KG1 (cell line): ENCODE measurements at regions not wholly inside any gene's neighbourhood (a gene's known extent, or its start where the extent isn't known, plus 50 kb on each side); places are given as distances from the start of the nearest gene placed in this dataset.

ENCODE experiments used
- DNase-seq: peaks from one replicate; lab custom pipeline; 2025; lab: John Stamatoyannopoulos, UW

DNA sequence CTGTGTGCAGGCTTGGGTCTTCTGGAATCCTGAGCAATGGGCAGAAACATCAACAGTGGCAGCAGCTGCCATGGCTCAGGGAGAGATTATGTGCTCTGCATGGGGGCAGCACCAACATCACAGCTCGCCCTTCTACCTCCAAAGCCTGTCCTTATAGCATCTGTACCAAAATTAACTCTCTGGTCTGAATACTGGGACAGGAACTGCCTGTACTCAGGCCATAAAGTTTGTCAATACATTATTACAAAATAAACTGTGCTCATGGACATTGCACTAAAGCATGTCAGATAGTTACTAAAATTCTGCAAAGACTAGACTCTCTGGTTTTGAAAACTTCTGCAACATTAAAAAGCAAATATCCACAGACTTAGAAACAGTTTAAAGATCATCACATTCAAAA is 91.6 kb downstream of the ZC3H11B start:
- DNase-seq, result no peak

DNA sequence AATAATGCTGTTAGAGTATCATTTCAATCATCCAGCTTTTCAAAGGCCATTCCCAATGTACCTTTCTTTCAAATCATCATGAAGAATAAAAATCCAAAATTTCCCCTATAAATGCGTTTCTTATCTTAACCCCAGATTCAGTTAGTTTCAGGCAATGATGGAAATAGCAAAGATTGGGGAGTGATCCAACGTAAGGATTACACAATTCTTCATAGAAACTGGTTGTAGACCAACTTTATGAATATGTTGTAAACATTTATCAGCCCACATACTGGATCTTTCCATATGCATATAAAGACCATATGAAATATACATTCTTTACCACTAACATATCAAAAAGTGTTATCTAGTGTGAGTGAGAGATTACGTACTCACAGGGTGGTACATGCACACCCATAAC is 92.7 kb downstream of the ZC3H11B start:
- DNase-seq, result no peak

DNA sequence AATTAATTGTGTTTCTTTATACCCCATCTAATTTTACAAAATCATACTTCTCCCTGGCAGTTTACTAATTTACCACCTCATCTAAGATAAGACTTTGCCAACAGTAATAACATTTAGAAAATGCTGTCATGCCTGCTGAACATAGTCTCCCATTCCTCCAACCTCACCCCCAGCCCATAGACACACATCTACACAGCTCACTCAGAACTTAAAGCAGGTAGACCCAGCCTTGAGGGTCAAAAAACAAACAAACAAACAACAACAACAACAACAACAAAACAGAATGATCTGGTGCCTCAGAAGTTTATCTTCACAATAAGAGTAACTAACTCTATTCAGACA is 94.0 kb downstream of the ZC3H11B start:
- DNase-seq, result no peak

DNA sequence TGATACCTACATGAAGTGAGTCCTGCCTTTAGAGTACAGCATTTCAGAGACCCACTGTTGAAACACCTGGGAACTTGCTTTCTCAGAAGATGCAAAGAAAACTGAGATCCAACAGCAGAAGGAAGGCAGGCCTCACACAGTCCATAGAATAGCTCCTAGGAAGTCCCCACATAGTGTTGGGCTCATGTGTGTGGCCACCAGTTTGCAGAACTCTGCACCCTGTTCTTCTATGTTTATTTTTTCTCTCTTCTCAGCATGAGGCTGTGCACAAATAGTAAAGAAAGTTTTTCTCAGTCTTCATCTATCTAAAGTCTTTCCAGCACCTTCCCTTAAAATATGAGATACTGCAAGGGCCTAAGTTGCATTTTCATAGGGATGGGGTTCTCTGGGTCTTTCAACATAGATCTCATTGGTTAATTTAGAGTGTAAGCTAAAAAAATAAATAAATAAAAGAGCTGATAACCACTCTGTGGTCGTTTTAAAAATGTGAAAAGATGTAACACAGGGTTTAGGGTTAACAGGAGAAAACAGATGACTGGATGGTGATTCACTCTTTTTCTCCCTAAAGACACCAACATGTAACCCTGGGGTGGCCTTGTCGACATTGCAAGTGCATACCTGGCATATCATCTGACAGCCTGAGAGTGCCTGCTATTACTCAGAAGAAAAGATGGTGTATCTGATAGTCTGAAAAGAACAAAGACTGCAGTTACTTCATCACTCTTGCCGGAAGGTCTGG is 94.6 kb downstream of the ZC3H11B start:
- no peak for DNase-seq

DNA sequence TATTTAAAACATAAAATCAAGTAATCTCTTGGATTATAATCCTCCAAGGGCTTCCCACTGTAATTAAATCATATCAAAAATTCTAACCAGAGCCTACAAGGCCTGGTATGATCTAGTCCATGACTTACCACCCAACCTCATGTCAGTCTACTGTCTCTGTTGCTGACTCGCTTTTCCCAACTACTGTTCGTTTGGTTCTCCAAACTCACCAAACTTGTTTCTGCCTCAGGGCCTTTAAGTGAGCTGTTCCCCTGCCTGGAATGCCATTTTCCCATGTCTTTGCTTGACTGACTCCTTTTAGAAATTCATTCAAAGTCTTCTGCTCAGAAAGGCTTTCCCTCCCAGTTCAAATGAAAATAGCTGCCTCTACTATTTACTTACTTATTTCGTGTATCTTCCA is 95.9 kb downstream of the ZC3H11B start:
- no peak for DNase-seq

DNA sequence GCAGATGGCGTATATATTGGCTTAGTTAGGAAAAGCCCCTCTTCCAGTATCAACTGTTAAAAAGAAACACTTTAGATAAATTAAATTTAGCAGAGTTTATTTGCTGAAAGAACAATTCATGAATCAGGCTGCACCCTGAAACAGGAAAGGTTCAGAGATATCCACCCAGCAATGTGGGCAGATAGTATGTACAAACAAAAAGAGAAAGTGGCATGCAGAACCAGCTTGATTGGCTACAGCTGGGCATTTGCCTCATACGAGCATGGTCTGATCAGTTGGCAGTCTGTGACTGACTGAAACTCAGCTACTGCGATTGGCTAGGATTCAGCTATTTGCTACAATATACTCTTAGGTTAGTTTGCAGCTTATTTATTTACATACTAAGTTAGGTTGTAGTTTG is 98.2 kb downstream of the ZC3H11B start:
- no peak for DNase-seq

DNA sequence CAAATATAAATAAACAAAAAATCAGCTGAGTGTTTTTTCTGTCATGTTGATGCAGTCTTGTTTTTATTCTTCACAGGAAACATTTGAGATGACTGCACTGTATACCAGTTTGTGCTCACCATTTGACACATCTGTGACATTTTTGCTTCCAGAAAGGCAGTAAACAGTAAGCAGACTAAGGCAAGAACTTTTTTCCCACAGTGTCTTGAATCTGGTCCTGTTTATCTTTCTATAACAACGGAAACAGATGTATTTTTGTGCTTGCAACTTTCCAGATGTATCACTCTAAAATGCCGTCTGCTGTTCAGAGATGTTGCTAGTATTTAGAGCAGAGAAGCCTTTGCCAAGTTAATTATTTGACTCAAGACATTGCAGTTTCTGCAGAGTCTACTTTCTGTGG is 105.5 kb downstream of the ZC3H11B start:
- DNase-seq, result no peak

DNA sequence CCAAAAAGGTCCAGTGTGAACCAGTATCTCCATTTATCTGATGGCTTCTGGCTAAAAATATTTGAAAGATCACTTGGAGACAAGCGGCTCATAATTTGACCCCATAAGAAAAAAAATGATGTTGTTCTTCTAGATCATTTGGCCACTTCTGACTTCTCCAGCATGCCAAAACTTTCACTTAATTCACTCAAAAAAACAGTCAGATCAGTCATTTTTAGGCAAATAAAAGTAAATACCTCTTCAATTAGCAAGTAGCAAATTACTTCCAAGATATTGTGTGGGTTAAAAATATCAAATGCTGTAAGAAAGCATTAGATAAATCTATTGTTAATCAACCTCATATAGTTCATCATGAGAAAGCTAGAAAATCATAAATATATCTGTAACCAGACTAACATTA is 106.0 kb downstream of the ZC3H11B start:
- no peak for DNase-seq

DNA sequence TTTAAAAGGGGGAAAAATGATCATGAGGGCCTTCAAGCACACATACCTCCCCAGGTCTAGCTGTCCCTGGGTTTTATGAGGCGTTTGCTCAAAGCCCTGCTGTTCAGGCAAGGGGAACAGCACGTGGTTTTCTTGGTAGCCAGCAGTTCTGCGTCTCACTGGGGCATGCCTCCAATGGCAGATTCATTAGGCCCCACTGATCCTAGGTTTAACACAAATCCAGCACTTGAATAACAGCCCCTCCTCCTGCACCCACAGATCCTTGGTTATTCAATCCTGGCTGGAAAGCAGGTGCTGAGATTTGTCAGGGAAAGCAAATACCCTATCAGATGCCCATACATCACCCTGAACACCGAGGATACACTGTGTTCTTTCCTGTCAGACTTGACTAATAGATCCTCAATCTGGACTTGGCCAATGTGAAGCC is 106.4 kb downstream of the ZC3H11B start:
- no peak for DNase-seq

DNA sequence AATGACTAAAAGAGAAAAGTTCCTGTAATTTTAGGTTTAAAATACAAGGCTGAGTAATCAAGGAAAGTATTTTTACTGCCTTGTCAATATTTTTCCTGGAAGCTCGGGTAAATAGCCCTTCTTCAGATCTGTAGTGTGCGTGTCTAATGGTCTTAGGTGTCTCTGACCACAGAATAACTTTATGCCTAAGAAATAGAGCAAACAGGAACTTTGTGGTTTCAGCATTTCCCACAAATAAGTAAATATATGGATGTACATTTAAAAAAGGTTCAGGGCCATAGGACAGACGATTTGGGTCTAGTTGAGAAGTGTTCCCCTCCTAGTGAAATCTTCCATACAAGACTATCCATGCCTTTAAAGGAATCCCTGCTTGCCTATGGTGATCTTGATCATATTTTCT is 107.0 kb downstream of the ZC3H11B start:
- DNase-seq, result no peak

DNA sequence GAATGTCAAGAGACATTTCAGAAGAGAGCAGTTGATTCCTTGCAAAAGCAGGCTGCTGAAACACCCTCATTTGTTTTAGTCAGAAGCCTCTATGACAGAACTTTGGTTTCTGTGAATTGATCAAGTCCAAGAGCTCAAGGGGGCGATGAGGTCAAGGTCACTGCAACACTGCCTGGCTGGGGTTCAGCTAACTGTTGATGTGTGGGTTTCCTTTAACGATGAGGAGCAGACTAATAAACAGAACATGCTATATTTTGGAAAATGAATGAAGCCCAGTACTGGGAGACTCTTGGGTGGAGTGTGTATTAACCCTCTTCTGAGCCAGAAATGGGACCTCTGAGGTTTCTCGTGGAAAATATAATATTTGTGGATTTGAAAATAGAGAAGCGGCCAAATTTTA is 109.3 kb downstream of the ZC3H11B start:
- DNase-seq, result no peak

DNA sequence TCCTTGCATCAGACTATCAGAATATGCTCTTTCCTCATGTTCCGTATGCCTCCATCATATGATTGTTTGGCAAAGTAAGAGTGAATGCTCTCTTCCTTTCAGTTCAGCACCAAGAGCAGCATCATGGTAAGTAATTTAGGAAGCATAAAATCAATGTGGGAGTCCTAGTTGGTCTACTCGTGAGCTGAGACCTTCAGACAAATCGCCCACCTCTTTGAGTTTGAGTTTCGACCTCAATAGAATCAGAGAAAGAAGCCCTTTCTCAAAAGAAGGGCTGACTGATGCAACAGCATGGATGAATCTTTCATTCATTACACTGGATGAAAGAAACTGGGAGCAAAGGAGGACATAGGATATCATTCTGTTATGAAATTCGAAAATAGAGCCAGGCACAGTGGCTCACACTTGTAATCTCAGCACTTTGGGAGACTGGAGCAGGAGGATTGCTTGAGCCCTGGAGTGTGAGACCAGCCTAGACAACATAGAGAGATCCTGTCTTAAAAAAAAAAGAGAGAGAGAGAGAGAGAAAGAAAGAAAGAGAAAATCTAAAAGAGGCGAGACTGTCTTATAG is 112.5 kb downstream of the ZC3H11B start:
- no peak for DNase-seq

DNA sequence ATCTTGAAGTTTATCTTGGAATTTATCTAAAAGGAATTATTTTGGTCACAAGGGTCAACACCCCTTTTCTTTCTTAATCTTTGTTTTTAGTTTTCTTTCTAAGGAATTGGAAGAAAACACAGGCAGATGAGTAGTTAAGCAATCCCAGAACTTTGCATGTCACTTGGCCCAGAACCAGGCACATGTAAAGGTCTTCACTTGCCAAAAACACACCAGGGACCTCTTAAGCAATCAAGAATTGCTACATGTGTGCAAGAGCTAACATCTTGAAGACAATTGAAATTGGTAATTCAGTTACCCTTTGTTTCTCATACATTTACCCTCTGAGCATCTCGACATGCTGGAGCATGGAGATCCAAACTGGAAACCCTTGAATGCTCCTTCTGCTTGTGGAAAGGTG is 114.2 kb downstream of the ZC3H11B start:
- no peak for DNase-seq

DNA sequence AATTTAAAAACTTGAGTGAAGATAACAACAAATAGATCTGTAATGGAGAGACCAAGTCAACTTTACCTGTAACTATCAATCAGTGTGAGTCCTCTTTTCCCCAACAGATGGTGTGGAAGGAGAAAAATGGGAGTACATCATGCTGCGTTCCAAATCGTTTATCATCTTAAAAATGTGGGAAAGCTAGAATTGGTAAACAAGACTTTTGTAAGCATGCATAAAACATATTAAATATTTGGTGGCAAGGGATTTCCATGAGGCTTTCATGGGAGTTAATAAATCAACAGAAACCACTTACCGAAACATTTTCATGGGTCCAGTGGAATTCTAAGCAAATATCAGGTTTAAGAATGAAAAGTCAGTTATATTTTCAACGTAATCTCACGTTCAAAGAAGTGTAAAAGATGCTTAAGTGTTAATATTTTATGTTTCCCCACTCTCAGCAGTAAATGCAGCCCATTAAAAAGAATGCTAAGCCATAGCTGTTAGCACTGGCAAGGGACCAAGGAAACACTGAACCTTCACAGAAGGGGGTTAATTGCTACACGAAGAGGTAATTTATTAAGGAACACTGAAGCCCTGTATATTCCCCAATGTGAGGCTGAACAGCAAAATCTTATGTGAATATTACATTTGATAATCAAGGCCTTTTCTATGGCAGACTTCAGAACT is 117.0 kb downstream of the ZC3H11B start:
- no peak for DNase-seq

DNA sequence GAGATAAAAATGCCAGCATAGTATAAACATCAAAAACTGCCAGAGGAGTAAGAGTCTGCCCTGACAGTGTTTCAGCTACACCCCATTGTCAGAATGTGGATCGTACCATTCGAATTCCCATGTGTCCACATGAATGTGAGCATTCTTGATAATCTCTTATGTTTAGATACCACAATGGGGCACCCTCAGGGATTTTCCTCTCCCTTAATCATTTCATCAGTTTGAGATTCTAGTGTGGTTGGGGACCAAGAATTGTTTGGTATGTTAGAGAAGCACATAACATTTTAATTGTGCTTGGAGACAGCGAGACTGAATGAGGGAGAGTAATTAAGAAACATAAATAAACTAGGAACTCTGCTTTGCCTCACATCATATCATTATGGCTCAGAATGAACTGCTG is 120.2 kb downstream of the ZC3H11B start:
- DNase-seq, result no peak

DNA sequence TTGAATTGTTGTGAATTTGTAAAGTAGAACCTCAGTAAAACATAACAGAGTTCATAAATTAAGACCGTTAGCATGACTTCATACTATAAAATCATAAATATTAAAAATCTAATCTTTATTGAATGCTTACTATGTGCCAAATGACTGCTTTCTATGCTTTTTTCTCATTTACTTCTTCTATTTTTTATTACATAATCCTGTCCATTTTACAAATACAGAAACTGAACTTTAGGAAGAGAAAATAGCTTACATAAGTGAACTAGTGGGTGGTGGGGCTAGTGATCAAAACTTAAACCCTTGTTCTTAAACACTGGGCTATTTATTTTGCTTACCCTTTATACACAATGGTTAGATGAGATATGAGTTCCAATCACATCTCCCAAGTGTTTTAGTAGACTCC is 122.3 kb downstream of the ZC3H11B start:
- DNase-seq, result no peak

DNA sequence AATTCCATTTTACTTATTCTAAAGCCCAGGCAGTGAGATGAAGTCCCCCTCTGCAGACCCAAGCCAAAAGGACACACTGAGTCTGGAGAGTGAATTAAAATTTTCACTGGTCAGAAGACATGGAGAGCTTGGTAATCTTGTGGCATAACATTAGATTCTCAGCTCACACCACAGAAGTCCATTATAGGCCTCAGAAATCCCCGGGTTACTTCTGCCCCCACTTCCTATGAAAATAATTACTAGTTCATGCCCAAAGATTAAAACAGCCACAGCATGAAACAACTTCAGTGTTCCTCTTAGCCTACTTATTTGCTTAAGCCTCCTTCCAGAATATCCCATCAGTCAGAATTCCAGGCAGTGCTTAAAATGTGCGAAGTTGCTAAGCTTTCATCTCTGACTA is 123.3 kb downstream of the ZC3H11B start:
- no peak for DNase-seq

DNA sequence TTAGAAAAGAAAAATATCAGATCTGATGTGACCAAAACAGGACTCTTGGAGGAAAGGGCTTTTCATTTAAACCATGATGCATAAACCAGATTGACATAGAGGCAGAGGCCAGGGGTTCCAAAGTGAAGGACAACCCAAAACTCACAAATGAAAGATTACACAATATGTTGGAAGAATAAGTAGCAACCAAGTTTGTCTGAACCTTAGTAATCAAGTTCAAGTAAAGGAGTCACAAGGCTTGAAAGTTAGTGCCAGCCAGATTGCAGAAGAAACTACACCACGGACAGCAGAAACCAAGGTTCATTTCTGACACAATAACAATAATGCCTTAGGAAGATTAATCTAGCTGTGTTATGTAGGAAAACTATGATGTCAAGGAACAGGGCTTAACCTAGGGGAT is 124.6 kb downstream of the ZC3H11B start:
- DNase-seq, result no peak

DNA sequence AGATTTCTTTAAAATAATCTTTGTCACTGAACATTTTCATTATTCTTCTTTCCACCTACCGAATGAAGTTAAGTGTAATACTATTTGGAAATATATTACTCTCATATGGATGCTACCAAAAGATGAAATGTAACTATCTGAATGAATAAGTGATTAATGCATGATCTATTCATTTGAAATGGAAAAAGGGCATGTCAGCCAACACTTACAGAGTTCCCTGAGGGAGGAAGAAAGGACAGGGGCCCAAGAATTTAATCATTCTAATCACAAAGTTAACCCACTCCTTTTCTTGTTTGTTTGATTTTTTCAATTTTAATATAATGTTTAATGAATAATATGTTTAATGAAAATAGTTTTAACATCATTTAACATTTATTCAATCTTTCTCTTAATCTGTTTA is 129.4 kb downstream of the ZC3H11B start:
- no peak for DNase-seq

DNA sequence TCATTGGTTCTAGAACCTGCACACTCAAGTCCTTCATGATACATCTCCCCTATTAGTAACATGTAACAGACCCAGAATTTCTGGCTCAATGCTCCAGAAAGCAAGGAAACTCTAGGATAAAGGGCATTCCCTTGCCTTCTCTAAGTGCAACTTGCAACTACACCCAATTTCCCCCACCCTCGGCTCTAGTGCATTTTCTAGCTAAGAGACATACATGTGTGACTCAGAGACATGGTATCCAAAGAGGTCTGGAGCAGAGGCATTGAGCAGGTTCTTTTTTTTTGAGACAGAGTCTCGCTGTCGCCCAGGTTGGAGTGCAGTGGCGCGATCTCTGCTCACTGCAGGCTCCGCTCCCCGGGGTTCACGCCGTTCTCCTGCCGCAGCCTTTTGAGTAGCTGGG is 132.9 kb downstream of the ZC3H11B start:
- DNase-seq, result no peak

DNA sequence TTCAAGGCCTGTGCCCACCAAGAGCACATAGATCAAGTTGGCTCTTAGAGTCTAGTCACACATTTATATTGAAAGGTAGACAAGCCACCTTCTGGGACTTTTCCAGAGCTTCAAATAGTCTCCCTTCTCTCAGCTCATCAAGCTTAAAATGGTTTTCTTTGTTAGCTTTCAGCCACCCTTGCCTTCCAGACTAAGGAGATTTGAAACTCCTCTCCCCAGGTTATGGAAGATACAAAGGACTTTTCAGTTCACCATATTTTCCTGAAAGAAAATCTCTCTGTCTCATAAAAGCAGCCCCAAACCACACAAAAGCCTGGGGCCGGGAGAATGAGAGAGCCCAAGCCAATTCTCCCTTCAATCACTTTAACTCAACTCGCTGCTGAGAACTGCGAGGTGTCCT is 134.1 kb downstream of the ZC3H11B start:
- no peak for DNase-seq

DNA sequence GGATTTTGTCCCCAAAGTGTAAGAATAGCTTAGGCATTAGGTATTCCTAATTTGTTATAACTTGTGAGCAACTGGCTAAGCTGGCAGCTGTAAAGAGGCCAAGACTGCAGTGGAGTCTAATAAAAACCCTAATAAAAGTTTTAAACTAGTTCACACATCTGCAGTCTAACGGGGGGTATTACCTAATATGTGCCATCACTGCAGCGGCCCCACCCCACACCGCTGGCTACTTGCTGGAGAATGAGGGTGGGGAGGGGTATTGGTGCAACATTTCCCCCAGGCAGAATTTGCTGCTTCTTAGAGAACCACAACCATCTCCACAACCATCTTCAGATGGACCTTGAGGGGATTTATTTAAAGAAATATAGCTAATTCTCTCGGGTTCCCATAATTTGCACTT is 135.0 kb downstream of the ZC3H11B start:
- no peak for DNase-seq

DNA sequence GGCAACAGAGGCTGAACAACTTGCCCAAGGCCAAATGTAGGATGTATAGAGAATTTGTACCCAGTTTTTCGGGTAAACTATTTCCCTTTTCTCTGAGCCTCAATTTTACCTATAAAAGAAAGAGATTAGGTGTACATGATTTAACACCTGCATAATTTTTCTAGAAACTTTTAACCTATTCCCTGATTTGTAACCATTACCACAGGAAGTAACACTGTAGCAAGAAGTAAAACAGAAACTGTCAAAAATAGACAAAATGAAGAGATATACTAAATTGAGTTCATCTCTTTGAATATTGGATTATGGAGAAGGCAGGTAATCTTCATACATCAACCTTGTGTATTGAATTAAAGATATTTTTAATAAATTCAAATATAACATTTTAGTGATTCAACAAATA is 136.2 kb downstream of the ZC3H11B start:
- DNase-seq, result no peak

DNA sequence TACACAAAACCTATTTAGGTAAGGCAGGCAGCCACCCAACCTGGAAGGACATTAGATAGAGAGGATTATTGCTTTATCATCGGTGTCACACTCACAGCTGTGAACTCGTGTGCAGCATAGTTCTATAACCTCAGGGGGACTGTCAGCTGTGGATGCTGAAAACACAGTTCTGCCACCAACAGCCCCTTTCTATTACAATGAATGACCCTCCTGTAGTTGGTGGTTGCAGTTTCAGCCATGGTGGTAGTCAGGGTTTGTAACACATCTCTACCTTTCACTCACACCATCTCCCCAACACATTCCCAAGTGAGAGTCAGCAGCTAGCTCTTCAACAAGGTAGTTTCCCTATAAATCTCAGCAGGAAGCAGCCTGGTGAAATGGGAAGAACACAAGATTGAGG is 136.8 kb downstream of the ZC3H11B start:
- no peak for DNase-seq
